Neural cell (in vitro differentiated cells): ENCODE measurements at regions not wholly inside any gene's neighbourhood (a gene's known extent, or its start where the extent isn't known, plus 50 kb on each side); places are given as distances from the start of the nearest gene placed in this dataset.
"Not testable (repeated sequence)": the region's sequence is repeated elsewhere in the genome, so short reads cannot be mapped to it uniquely, and the experiment has no call there.

Experiments used
- H2AFZ ChIP-seq: fragments of 200-600, 300-800 bp; sonication (generic), shearing (Covaris generic); 2 replicates; pipeline ENCODE4 v1.6.0; 2014; ENCODE audit warnings: low read depth, mild to moderate bottlenecking, antibody characterized with exemption, low read length, moderate library complexity
- H3F3A ChIP-seq: fragments of 200-600 bp; shearing (Covaris generic); 2 replicates; pipeline ENCODE4 v1.6.1; 2016; ENCODE audit warnings: mild to moderate bottlenecking, moderate library complexity, mixed read lengths, antibody characterized with exemption, low read length; ENCODE audit not compliant: insufficient read depth, poor library complexity, severe bottlenecking
- H3K27ac ChIP-seq: fragments of 200-600, 300-800 bp; sonication (generic), shearing (Covaris generic); 2 replicates; pipeline ENCODE4 v1.5.1; 2014; ENCODE audit warnings: mild to moderate bottlenecking, low read length, moderate library complexity
- H3K27me3 ChIP-seq: fragments of 300-800, 200-600 bp; sonication (generic), shearing (Covaris generic); 2 replicates; pipeline ENCODE4 v1.6.0; 2014; ENCODE audit warnings: mild to moderate bottlenecking, low read depth, low read length, moderate library complexity; ENCODE audit not compliant: insufficient read depth
- H3K36me3 ChIP-seq: fragments of 300-800, 200-600 bp; sonication (generic), shearing (Covaris generic); 2 replicates; pipeline ENCODE4 v1.5.1; 2014; ENCODE audit warnings: mild to moderate bottlenecking, antibody characterized with exemption, low read length, moderate library complexity; ENCODE audit not compliant: insufficient read depth
- H3K4me2 ChIP-seq: fragments of 300-800, 200-600 bp; sonication (generic), shearing (Covaris generic); 2 replicates; pipeline ENCODE4 v1.6.0; 2014; ENCODE audit warnings: mild to moderate bottlenecking, low read length
- H3K4me3 ChIP-seq: fragments of 300-800, 200-600 bp; sonication (generic), shearing (Covaris generic); 2 replicates; pipeline ENCODE4 v1.5.1; 2014; ENCODE audit warnings: mild to moderate bottlenecking, low read length, moderate library complexity
- H3K79me2 ChIP-seq: fragments of 200-600 bp; shearing (Covaris generic); replicated peaks from 2 replicates; pipeline ENCODE4 v1.6.0; 2014; ENCODE audit warnings: mild to moderate bottlenecking, low read length, moderate library complexity; ENCODE audit not compliant: insufficient read depth
- H3K9ac ChIP-seq: fragments of 300-800, 200-600 bp; sonication (generic), shearing (Covaris generic); 2 replicates; pipeline ENCODE4 v1.6.1; 2016; ENCODE audit warnings: mild to moderate bottlenecking, low read length, mixed read lengths
- H3K9me2 ChIP-seq: fragments of 200-600 bp; shearing (Covaris generic); 2 replicates; pipeline ENCODE4 v1.6.1; 2016; ENCODE audit warnings: mild to moderate bottlenecking, low read length, mixed read lengths; ENCODE audit not compliant: insufficient read depth
- H3K9me3 ChIP-seq: fragments of 200-600, 300-800 bp; sonication (generic), shearing (Covaris generic); 2 replicates; pipeline ENCODE4 v1.6.1; 2016; ENCODE audit warnings: mild to moderate bottlenecking, mixed run types, low read length, moderate library complexity, mixed read lengths
- H4K20me1 ChIP-seq: fragments of 200-600 bp; shearing (Covaris generic); 2 replicates; pipeline ENCODE4 v1.6.1; 2016; ENCODE audit warnings: mild to moderate bottlenecking, mixed run types; ENCODE audit not compliant: insufficient read depth
- EP300 ChIP-seq: fragments of 450-650 bp; conservative IDR thresholded peaks from 2 replicates; pipeline ENCODE4 v1.6.1; 2014; ENCODE audit warnings: antibody characterized with exemption, mild to moderate bottlenecking, moderate library complexity; ENCODE audit not compliant: poor library complexity, severe bottlenecking
- EZH2 ChIP-seq: fragments of 200-600, 300-800 bp; shearing (Covaris generic), sonication (generic); IDR thresholded peaks from 2 replicates; pipeline ENCODE4 v1.6.1; 2014; ENCODE audit warnings: antibody characterized with exemption, low read length, borderline replicate concordance, mild to moderate bottlenecking; ENCODE audit not compliant: insufficient read depth, poor library complexity, severe bottlenecking
- MXI1 ChIP-seq: fragments of 450-650 bp; conservative IDR thresholded peaks from 2 replicates; pipeline ENCODE4 v1.6.1; 2014; ENCODE audit warnings: antibody characterized with exemption, mild to moderate bottlenecking; ENCODE audit not compliant: poor library complexity, severe bottlenecking
- POLR2AphosphoS5 ChIP-seq: IDR thresholded peaks from 2 replicates; pipeline ENCODE4 v1.6.1; 2012
- RAD21 ChIP-seq: fragments of 450-650 bp; conservative IDR thresholded peaks from 2 replicates; pipeline ENCODE4 v1.6.1; 2014; ENCODE audit warnings: antibody characterized with exemption, mild to moderate bottlenecking, moderate library complexity
- SMC3 ChIP-seq: fragments of 450-650 bp; conservative IDR thresholded peaks from 2 replicates; pipeline ENCODE4 v1.6.1; 2014; ENCODE audit warnings: antibody characterized with exemption, mild to moderate bottlenecking, moderate library complexity; ENCODE audit not compliant: poor library complexity
- TAF1 ChIP-seq: IDR thresholded peaks from 2 replicates; pipeline ENCODE4 v1.6.1; 2012; ENCODE audit warnings: low read depth
- TF ChIP-seq, protein P1 (sequence below): fragments of 450-650 bp; IDR thresholded peaks from 2 replicates; pipeline ENCODE4 v1.5.1; 2014; ENCODE audit warnings: antibody characterized with exemption, mild to moderate bottlenecking, moderate library complexity; ENCODE audit not compliant: poor library complexity, severe bottlenecking
- TF ChIP-seq, protein P2 (sequence below): IDR thresholded peaks from 2 replicates; pipeline ENCODE4 v1.6.1; 2012; ENCODE audit warnings: borderline replicate concordance

DNA sequence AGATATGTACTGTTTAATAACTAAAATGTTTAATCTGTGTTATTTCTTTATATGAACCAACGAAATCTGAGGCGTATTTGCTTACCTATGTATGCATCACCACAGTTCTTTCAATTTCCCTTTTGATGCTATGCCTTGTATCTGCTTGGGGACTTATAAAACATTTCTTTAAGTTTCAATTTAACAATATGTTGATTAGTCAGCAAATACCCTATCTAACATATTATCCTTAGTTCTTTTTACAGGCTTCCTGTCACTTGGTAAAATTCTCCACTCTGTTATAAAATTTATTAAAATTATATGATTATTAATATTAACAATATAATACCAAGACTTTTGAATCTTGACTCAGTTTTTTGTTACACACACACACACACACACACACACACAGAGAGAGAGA lies 174.3 kb downstream of the CPS1 start:
- Histone ChIP-seq H3K9me3 (no peaks in the 10 kb centered on the region), H3K36me3 (no peaks in the 10 kb centered on the region), H3K4me2 (no peak overlapping the region), H2AFZ (no peak overlapping the region), H3K9ac (no peak overlapping the region), H3K9me2 (no peaks in the 10 kb centered on the region), H4K20me1 (no peaks in the 10 kb centered on the region), H3F3A (no peaks in the 10 kb centered on the region), H3K4me3 (no peak overlapping the region), H3K27me3 (no peaks in the 10 kb centered on the region), H3K27ac (no peak overlapping the region), H3K79me2 (no peaks in the 10 kb centered on the region)
- no peak for TF ChIP-seq TAF1
- TF ChIP-seq POLR2AphosphoS5, result no peak
- TF ChIP-seq MXI1, result no peak
- TF ChIP-seq, protein P1, sequence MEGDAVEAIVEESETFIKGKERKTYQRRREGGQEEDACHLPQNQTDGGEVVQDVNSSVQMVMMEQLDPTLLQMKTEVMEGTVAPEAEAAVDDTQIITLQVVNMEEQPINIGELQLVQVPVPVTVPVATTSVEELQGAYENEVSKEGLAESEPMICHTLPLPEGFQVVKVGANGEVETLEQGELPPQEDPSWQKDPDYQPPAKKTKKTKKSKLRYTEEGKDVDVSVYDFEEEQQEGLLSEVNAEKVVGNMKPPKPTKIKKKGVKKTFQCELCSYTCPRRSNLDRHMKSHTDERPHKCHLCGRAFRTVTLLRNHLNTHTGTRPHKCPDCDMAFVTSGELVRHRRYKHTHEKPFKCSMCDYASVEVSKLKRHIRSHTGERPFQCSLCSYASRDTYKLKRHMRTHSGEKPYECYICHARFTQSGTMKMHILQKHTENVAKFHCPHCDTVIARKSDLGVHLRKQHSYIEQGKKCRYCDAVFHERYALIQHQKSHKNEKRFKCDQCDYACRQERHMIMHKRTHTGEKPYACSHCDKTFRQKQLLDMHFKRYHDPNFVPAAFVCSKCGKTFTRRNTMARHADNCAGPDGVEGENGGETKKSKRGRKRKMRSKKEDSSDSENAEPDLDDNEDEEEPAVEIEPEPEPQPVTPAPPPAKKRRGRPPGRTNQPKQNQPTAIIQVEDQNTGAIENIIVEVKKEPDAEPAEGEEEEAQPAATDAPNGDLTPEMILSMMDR, result no peak
- no peak for TF ChIP-seq EZH2
- no peak for TF ChIP-seq RAD21
- no peak for TF ChIP-seq EP300
- no peak for TF ChIP-seq SMC3
- TF ChIP-seq, protein P2, sequence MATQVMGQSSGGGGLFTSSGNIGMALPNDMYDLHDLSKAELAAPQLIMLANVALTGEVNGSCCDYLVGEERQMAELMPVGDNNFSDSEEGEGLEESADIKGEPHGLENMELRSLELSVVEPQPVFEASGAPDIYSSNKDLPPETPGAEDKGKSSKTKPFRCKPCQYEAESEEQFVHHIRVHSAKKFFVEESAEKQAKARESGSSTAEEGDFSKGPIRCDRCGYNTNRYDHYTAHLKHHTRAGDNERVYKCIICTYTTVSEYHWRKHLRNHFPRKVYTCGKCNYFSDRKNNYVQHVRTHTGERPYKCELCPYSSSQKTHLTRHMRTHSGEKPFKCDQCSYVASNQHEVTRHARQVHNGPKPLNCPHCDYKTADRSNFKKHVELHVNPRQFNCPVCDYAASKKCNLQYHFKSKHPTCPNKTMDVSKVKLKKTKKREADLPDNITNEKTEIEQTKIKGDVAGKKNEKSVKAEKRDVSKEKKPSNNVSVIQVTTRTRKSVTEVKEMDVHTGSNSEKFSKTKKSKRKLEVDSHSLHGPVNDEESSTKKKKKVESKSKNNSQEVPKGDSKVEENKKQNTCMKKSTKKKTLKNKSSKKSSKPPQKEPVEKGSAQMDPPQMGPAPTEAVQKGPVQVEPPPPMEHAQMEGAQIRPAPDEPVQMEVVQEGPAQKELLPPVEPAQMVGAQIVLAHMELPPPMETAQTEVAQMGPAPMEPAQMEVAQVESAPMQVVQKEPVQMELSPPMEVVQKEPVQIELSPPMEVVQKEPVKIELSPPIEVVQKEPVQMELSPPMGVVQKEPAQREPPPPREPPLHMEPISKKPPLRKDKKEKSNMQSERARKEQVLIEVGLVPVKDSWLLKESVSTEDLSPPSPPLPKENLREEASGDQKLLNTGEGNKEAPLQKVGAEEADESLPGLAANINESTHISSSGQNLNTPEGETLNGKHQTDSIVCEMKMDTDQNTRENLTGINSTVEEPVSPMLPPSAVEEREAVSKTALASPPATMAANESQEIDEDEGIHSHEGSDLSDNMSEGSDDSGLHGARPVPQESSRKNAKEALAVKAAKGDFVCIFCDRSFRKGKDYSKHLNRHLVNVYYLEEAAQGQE, result no peak

DNA sequence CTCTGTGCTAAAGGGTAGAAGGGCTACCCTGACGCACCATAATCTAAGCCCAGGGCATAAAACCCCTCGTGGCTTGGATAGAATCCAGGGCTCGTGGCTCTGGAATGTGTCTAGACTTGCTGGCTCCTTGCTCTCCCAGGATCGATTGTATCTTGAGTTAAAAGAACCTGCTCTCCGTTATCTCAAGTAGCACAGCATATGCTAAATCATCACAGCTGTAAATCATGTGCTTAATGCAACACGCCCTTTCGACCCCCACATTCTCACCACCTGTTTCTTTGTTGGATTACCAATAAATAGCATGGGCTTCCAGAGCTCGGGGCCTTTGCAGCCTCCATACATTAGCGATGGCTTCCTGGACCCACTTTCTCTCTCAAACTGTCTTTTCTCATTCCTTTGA lies 190.4 kb downstream of the CPS1 start:
- not testable (repeated sequence) for H3K27me3 ChIP-seq, H3K27ac ChIP-seq, H3K79me2 ChIP-seq, H3K9ac ChIP-seq, H3K9me3 ChIP-seq, H3K4me2 ChIP-seq, H3K4me3 ChIP-seq, H2AFZ ChIP-seq, H4K20me1 ChIP-seq, H3F3A ChIP-seq, H3K9me2 ChIP-seq, H3K36me3 ChIP-seq

DNA sequence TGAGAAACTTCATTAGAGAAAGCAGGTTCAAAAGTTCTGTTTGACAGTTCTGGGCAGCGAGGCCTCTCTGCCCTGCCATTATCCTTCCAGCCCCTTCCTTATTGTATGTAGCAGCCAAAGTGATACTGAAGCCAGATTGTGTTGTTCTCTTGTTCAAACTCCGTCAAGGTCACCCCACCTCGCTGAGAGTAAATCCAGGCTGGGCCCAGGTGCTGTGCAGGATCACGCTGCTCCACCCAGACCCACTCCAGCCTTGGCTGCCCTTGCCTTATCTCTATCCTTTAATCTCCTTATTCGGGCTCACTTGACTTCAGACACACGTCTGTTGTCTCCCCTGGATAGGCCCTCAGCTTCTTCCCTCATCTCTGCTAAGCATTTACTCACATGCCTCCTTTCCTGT lies 196.1 kb downstream of the CPS1 start:
- TF ChIP-seq, protein P2, result no peak
- Histone ChIP-seq H3K9me2 (no peaks in the 10 kb centered on the region), H3K27me3 (no peaks in the 10 kb centered on the region), H3K36me3 (no peaks in the 10 kb centered on the region), H3K79me2 (no peaks in the 10 kb centered on the region), H3K9me3 (no peaks in the 10 kb centered on the region), H3K9ac (no peak overlapping the region), H3K27ac (no peak overlapping the region), H2AFZ (no peak overlapping the region), H3F3A (no peaks in the 10 kb centered on the region), H3K4me2 (no peak overlapping the region), H4K20me1 (no peaks in the 10 kb centered on the region), H3K4me3 (no peak overlapping the region)
